ENCODE measurements at regions not wholly inside any gene's neighbourhood (a gene's known extent, or its start where the extent isn't known, plus 50 kb on each side); places are given as distances from the start of the nearest gene placed in this dataset.
"Not testable (repeated sequence)": the region's sequence is repeated elsewhere in the genome, so short reads cannot be mapped to it uniquely, and the experiment has no call there.

DNA sequence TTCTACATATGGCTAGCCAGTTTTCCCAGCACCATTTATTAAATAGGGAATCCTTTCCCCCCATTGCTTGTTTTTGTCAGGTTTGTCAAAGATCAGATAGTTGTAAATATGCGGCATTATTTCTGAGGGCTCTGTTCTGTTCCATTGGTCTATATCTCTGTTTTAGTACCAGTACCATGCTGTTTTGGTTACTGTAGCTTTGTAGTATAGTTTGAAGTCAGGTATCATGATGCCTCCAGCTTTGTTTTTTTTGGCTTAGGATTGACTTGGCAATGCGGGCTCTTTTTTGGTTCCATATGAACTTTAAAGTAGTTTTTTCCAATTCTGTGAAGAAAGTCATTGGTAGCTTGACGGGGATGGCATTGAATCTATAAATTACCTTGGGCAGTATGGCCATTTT lies 60.0 kb upstream of the GPC3 start:
- H3K4me1 Mint-ChIP-seq; H3K4me3 Mint-ChIP-seq; ATAC-seq (replicated peaks); H3K27ac Mint-ChIP-seq; H3K36me3 Mint-ChIP-seq (ENCODE audit: low read depth); H3K9me3 Mint-ChIP-seq; H3K27me3 Mint-ChIP-seq: not testable (repeated sequence)

DNA sequence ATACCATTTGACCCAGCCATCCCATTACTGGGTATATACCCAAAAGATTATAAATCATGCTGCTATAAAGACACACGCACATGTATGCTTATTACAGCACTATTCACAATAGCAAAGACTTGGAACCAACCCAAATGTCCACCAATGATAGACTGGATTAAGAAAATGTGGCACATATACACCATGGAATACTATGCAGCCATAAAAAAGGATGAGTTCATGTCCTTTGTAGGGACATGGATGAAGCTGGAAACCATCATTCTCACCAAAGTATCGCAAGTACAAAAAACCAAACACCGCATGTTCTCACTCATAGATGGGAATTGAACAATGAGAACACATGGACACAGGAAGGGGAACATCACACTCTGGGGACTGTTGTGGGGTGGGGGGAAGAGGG lies 81.7 kb upstream of the GPC3 start:
- not testable (repeated sequence) for H3K27me3 Mint-ChIP-seq; H3K36me3 Mint-ChIP-seq (ENCODE audit: low read depth); H3K27ac Mint-ChIP-seq; ATAC-seq (replicated peaks); H3K9me3 Mint-ChIP-seq; H3K4me3 Mint-ChIP-seq; H3K4me1 Mint-ChIP-seq

DNA sequence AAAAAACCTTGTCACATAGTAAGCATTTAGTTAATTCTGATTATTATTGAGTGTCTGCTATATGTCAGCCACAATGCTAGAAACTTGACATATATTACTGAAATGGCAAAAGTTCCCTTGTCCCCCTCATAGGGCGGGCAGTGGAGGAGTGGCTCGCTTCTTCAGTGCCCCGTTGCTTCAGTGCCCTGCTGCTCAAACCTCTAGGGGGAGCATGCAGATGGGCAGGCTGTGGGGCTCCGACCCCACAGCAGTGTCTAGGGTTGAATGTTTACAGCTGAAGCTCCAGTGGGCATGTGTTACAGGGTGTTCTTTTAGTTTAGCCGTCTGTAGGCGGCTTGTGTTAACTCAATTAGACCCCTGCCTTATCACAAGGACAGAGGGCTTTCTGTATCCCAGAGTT lies 86.5 kb upstream of the GPC3 start:
- H3K4me3 Mint-ChIP-seq; H3K9me3 Mint-ChIP-seq; H3K4me1 Mint-ChIP-seq; ATAC-seq (replicated peaks); H3K36me3 Mint-ChIP-seq (ENCODE audit: low read depth); H3K27ac Mint-ChIP-seq; H3K27me3 Mint-ChIP-seq: not testable (repeated sequence)

DNA sequence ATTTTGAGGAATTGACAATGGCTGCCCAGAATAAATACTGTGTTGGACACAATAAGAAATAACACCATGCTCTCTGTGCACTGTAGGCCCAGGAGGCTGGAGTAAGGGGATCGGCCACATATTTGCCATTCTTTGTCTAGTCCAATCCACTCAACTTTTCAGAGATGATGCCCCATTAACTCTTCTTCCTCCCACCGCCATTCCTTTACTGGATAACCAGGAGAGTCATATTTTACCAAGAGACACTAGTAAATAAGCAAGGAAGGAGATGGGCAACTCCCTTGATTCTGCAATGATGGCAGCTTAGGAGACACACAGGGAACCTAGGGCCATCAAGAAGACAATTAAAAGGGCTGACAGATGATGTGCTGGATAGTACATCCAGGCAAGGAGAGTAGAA lies 87.9 kb upstream of the GPC3 start:
- H3K4me1 Mint-ChIP-seq, result no peaks in the 10 kb centered on the region
- no peak overlapping the region for H3K27ac Mint-ChIP-seq
- H3K9me3 Mint-ChIP-seq, result no peaks in the 10 kb centered on the region
- ATAC-seq (replicated peaks), result no peak
- H3K36me3 Mint-ChIP-seq (ENCODE audit: low read depth), result no peaks in the 10 kb centered on the region
- peaks cover 3% of the 10 kb centered on the region for H3K27me3 Mint-ChIP-seq
- no peak overlapping the region for H3K4me3 Mint-ChIP-seq

DNA sequence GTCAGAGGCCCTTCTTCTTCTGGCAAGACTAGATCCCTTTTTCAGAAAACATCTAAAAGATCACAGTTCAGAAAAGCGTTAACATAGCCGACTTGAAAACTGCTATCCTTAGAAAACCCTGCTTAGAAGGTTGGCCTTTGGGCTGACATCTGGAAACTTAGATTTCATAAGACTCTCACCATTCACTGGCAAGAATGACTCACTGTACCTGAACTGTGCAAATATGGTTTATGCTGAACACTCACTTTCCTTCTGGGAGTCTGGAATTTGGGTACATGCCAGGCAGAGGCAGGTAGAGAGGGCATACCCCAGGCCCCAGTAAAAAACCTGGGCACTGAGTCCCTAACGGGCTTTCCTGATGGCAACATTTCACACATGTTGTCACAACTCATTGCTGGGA lies 88.8 kb upstream of the GPC3 start:
- H3K4me1 Mint-ChIP-seq, result no peaks in the 10 kb centered on the region
- no peaks in the 10 kb centered on the region for H3K36me3 Mint-ChIP-seq (ENCODE audit: low read depth)
- H3K27me3 Mint-ChIP-seq, result peaks cover 3% of the 10 kb centered on the region
- no peak overlapping the region for H3K27ac Mint-ChIP-seq
- no peak overlapping the region for H3K4me3 Mint-ChIP-seq
- no peaks in the 10 kb centered on the region for H3K9me3 Mint-ChIP-seq
- no peak for ATAC-seq (replicated peaks)

DNA sequence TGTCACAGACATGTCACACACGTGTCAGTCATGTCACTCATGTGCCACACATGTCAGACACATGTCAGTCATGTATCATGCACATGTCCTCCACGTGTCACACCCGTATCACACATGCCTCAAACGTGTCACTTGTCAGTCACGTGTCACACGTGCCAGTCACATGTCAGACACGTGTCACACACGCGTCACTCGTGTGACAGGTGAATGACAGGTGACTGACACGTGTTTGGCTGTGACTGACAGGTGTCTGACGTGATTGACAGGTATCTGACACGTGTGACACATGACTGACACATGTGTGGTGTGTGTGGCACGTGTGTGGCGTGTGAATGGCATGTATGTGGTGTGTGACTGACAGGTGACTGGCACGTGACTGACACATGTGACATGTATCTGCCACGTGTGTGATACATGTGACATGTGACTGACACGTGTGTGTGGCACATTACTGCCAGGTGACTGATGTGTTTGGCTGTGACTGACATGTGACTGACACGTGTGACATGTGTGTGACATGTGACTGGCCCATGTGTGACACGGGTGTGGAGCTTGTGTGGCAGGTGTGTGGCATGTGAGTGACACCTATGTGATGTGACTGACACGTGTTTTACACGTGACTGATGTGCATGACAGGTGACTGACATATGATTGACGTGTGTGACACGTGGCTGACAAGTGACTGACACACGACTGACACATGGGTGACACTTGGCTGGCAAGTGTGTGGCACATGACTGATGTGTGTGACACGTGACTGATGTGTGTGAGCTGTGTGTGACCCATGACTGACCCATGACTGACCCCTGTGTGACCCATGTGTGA lies 90.7 kb upstream of the GPC3 start:
- no peaks in the 10 kb centered on the region for H3K9me3 Mint-ChIP-seq
- no peaks in the 10 kb centered on the region for H3K36me3 Mint-ChIP-seq (ENCODE audit: low read depth)
- peaks cover 3% of the 10 kb centered on the region for H3K27me3 Mint-ChIP-seq
- H3K4me3 Mint-ChIP-seq, result no peak overlapping the region
- no peak for ATAC-seq (replicated peaks)
- no peak overlapping the region for H3K27ac Mint-ChIP-seq
- no peaks in the 10 kb centered on the region for H3K4me1 Mint-ChIP-seq

DNA sequence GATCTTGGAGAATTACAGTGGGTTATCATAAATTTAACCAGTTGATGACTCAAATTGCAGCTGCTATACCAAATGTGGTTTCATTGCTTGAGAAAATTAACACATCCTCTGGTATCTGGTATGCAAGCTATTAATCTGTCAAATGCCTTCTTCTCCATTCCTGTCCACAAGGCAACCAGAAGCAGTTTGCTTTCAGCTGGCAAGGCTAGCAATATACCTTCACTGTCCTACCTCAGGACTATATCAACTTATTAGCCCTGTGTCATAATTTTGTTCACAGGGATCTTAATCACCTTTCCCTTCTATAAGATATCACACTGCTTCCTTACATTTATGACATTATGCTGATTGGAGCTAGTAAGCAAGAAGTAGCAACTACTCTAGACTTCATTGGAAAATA lies 110.0 kb upstream of the GPC3 start:
- Mint-ChIP-seq H3K4me1 (no peaks in the 10 kb centered on the region), H3K4me3 (no peak overlapping the region), H3K27me3 (no peaks in the 10 kb centered on the region), H3K27ac (no peak overlapping the region), H3K9me3 (no peaks in the 10 kb centered on the region), H3K36me3 (ENCODE audit: low read depth) (no peaks in the 10 kb centered on the region)
- ATAC-seq (replicated peaks), result no peak

DNA sequence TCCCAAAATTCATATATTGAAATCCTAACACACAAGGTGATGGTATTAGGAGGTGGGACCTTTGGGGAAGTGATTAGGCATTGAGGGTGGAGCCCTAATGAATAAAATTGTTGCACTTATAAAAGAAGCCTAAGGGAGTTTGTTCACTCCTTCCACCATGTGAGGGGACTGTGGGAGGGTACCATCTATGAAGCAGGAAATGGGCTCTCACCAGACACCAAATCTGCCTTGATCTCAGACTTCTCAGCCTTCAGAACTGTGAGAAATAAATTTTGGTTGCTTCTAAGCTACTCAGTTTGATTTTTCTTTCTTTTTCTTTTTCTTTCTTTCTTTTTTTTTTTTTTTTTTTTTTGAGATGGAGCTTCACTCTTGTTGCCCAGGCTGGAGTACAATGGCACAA lies 116.2 kb upstream of the GPC3 start:
- Mint-ChIP-seq H3K36me3 (ENCODE audit: low read depth) (no peaks in the 10 kb centered on the region), H3K9me3 (no peaks in the 10 kb centered on the region), H3K4me3 (no peak overlapping the region), H3K27me3 (no peaks in the 10 kb centered on the region), H3K4me1 (no peaks in the 10 kb centered on the region), H3K27ac (no peak overlapping the region)
- ATAC-seq (replicated peaks), result no peak

DNA sequence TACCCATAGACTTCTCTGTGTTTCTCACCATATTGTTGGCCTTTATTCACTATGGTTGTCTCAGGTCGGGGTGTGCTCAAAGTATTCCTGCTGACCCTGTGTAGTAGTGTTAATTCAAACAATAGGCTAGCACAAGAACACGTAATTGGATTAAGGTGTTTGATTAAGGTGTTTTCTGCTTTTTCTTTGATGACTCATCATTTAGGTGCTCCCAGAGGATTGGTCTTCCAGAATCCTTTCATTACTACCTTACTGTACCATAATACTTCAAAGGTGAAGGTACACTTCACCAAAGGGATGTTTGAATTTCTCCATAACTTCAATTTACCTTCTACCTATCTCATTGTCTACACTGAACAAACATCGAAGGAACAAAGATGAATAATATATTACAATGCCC lies 121.7 kb upstream of the CCDC160 start:
- ATAC-seq (replicated peaks), result no peak
- no peaks in the 10 kb centered on the region for H3K27me3 Mint-ChIP-seq
- no peak overlapping the region for H3K27ac Mint-ChIP-seq
- no peaks in the 10 kb centered on the region for H3K9me3 Mint-ChIP-seq
- H3K4me3 Mint-ChIP-seq, result no peak overlapping the region
- no peaks in the 10 kb centered on the region for H3K4me1 Mint-ChIP-seq
- H3K36me3 Mint-ChIP-seq (ENCODE audit: low read depth), result no peaks in the 10 kb centered on the region

DNA sequence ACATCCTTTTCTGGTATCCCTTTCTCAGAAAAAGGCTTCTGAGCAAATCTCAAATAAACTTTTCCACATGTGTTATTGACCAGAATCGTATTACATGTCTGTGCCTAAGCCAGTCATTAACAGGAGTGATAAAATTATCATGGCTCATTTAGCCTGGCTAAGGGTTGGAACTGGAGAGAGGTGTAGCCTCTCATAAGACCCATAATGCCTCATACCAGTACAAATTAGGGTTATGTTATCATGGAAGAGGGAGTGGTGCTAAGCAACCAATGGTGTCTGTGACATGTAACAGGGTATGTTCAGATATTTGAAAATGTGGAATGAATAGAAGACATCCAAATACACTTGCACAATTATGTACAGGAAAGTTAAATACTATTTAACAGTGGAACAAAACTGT lies 99.6 kb upstream of the CCDC160 start:
- Mint-ChIP-seq H3K4me1 (no peaks in the 10 kb centered on the region), H3K36me3 (ENCODE audit: low read depth) (no peaks in the 10 kb centered on the region), H3K9me3 (no peaks in the 10 kb centered on the region), H3K27me3 (no peaks in the 10 kb centered on the region), H3K27ac (no peak overlapping the region), H3K4me3 (no peak overlapping the region)
- no peak for ATAC-seq (replicated peaks)

DNA sequence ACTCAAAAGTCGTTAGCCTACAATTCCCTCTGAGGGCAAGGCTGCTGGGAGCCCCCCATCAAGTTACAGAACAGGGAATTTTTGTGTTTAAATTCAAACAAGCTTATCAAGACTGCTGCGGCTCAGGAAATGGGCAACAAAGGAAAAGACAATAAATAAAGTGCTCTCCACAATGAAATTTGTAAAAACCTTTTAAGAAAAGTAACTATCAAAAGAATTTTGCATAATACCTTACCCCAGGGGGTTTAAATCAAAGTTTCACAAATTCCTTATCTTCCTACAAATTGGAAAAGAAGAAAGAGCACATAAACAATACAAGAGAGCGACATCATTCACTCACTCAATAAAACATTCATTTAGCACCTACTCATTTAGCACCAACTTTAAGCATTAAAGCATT lies 97.9 kb upstream of the CCDC160 start:
- no peak for ATAC-seq (replicated peaks)
- H3K4me3 Mint-ChIP-seq, result no peak overlapping the region

DNA sequence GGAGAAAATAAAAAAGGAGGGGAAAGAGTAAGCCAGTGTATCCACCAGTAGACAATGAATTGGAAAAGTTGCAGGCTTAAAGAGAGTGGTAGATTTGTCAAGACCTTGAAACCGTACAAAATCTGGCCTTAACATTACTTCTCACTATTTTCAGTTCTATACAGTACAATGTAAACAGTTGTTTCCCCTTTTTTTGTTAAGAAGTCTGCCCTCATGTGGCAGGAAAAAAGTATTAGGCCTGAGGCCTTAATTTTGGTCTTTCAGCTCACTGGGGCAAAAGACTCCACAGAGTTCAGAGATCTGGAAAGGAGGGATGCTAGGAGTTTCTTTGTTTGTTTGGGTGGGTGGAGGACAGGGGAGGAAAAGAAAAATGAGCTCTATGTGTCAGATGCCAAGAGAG lies 92.8 kb upstream of the CCDC160 start:
- Mint-ChIP-seq H3K4me3 (no peak overlapping the region), H3K27ac (no peak overlapping the region), H3K36me3 (ENCODE audit: low read depth) (no peaks in the 10 kb centered on the region), H3K27me3 (no peaks in the 10 kb centered on the region), H3K9me3 (no peaks in the 10 kb centered on the region), H3K4me1 (no peaks in the 10 kb centered on the region)
- no peak for ATAC-seq (replicated peaks)

More for the DNA sequence above, 97.9 kb upstream of the CCDC160 start:
- no peaks in the 10 kb centered on the region for H3K4me1 Mint-ChIP-seq
- H3K27me3 Mint-ChIP-seq, result no peaks in the 10 kb centered on the region
- no peaks in the 10 kb centered on the region for H3K36me3 Mint-ChIP-seq (ENCODE audit: low read depth)
- H3K27ac Mint-ChIP-seq, result no peak overlapping the region
- H3K9me3 Mint-ChIP-seq, result no peaks in the 10 kb centered on the region

DNA sequence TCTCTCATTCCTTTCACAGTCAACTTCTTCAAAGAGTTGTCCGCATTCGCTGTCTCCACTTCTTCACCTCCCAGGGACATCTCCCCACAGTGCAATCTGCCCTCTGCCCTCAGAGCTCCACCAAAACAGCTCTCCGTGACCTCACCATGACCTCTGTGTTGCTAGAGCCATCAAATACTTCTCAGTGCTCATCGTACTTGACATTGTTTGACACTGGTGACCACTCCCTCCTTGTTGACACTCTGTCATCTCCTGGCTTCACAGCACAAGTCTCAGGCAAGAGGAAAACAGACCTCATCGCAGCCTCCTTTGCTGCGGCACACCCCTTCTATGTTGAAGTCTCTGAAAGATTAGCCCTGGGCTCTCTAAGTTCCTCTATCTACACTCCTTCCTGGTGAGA lies 90.5 kb upstream of the CCDC160 start:
- H3K4me3 Mint-ChIP-seq, result no peak overlapping the region
- H3K27ac Mint-ChIP-seq, result no peak overlapping the region
- H3K9me3 Mint-ChIP-seq, result no peaks in the 10 kb centered on the region
- H3K27me3 Mint-ChIP-seq, result no peaks in the 10 kb centered on the region
- ATAC-seq (replicated peaks), result no peak
- no peaks in the 10 kb centered on the region for H3K4me1 Mint-ChIP-seq
- H3K36me3 Mint-ChIP-seq (ENCODE audit: low read depth), result no peaks in the 10 kb centered on the region

DNA sequence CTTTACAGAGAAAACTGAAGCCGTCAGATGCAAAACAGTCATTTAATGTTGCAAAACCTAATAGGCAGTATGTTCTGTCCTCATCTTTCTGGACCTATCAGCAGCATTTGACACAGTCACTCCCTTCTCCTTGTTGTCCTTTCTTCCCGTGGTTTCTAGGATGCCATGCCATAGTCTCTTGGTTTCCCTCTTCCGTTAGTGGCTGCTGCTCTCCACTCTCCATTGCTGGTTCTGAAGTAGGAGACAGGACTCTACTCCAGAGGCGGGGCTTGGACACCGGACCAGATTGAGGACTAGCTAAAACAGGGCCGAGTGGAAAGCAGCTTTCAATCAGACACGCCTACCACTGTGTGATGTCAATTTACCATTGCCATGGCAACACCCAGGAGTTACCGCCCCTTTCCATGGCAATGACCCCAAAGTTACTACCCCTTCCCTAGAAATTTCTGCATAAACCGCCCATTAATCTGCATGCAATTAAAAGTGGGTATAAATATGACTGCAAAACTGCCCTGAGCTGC lies 88.8 kb upstream of the CCDC160 start:
- no peak overlapping the region for H3K4me3 Mint-ChIP-seq

DNA sequence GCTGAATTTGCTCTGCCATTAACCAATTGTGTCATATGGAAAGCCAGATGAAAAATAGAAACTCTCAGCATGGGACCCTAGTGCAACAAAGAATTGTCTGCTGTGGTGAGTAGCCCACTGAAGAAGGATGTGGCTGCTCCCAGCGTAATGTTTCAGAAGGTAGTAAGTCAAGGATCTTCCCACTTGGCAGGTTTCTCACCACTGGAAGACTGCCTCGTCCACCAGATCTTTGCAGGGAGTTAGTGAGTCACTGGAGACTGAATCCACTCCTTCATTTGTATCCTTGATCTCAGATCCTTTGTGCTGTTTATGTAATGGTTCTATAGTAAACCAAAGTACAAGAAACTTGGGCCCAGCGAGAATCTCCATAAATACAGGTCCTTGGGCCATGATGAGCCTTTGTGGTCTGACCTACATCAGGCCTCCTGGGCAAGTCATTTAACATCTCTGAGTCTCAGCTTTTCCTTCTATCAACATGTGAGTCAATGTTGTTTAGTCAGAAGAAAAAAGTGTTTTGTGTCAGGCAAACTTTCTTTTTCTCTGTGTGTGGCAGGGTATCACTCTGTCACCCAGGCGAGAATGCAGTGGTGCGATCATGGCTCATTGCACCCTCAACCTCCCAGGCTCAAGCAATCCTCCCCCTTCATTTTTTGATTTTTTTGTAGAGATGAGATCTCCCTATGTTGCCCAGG lies 78.0 kb upstream of the CCDC160 start:
- no peaks in the 10 kb centered on the region for H3K27me3 Mint-ChIP-seq
- peak overlapping the region; percentile 46 for H3K4me3 Mint-ChIP-seq
- peak; percentile 95 for ATAC-seq (replicated peaks)
- no peaks in the 10 kb centered on the region for H3K36me3 Mint-ChIP-seq (ENCODE audit: low read depth)
- no peaks in the 10 kb centered on the region for H3K9me3 Mint-ChIP-seq
- peak overlapping the region; percentile 79 for H3K27ac Mint-ChIP-seq
- peaks cover 6% of the 10 kb centered on the region for H3K4me1 Mint-ChIP-seq

More for the DNA sequence above, 88.8 kb upstream of the CCDC160 start:
- no peak overlapping the region for H3K27ac Mint-ChIP-seq
- H3K36me3 Mint-ChIP-seq (ENCODE audit: low read depth), result no peaks in the 10 kb centered on the region
- no peaks in the 10 kb centered on the region for H3K27me3 Mint-ChIP-seq
- ATAC-seq (replicated peaks), result no peak
- no peaks in the 10 kb centered on the region for H3K4me1 Mint-ChIP-seq
- H3K9me3 Mint-ChIP-seq, result no peaks in the 10 kb centered on the region
